ENCODE measurements at regions not wholly inside any gene's neighbourhood (a gene's known extent, or its start where the extent isn't known, plus 50 kb on each side); places are given as distances from the start of the nearest gene placed in this dataset.

DNA sequence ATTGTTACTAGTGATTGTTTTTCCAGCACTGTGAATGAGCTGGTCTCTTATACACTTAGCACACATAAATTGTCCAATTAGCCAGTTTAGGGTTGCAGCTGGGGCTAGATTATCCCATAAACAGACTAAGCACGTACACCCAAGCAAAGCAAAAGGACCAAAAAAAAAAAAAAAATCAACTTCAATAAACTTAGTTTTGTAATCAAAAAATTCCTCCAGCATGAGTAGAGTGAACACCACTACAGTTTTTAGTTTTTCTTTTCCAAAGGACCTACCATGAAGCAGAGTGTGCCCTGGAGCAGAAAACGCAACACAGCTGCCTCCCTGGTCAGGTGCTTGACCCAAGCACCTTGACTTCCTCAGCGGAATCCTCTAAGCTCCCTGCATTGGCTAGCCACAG, 249.4 kb upstream of the SLC14A2 start:
- H3K4me3 Mint-ChIP-seq: no peak overlapping the region
- H3K36me3 Mint-ChIP-seq: no peaks in the 10 kb centered on the region
- H3K27ac Mint-ChIP-seq: no peak overlapping the region
- peaks cover 54% of the 10 kb centered on the region for H3K4me1 Mint-ChIP-seq (ENCODE audit: unreplicated experiment)
- peaks cover 6% of the 10 kb centered on the region for H3K27me3 Mint-ChIP-seq
- H3K9me3 Mint-ChIP-seq: no peaks in the 10 kb centered on the region
- no peak for TF ChIP-seq CTCF (conservative IDR thresholded peaks at IDR 0.05)
- DNase-seq (ENCODE audit: extremely low spot score, unreplicated experiment): no peak

DNA sequence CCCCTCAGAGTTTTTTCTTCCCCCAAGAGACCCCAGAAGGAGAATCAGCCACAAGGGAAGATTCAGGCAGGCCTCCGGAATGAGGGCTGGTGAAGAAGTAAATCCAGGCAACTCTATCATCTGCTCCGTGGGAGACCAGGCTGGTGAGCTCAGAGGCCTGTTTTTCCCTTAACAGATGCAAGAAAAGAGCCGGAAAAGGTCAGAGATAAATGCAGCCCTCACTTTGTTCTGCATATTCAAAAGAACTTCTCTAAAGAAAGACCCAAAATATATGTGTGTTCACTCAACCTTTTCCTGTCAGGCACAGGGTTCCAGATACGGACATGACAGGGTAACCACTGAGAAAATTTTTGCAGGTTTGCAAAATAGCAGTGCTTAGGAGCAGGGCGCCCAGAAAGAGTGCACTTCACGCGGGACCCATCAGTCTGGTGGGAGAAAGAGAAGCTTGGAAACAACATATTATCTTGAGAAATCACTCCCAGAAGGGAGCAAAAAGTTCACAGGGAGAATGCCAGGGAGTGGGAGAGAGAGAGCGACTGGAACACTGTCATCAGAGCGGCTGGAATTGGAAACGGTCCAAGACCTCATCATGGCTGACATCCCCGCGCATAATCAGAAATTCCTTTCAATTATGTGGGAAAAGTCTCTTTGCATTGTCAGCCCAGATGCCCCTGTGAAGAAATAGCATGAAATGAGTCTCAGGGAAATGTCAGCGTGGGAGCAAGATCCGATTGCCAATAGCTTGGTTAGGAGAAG, 244.8 kb upstream of the SLC14A2 start:
- H3K27me3 Mint-ChIP-seq: no peaks in the 10 kb centered on the region
- H3K27ac Mint-ChIP-seq: no peak overlapping the region
- H3K36me3 Mint-ChIP-seq: no peaks in the 10 kb centered on the region
- H3K9me3 Mint-ChIP-seq: peaks cover 1% of the 10 kb centered on the region
- peak overlapping the region; percentile 0 for H3K4me3 Mint-ChIP-seq
- peaks cover 58% of the 10 kb centered on the region for H3K4me1 Mint-ChIP-seq (ENCODE audit: unreplicated experiment)
- no peak for DNase-seq (ENCODE audit: extremely low spot score, unreplicated experiment)
- TF ChIP-seq CTCF (conservative IDR thresholded peaks at IDR 0.05): no peak

DNA sequence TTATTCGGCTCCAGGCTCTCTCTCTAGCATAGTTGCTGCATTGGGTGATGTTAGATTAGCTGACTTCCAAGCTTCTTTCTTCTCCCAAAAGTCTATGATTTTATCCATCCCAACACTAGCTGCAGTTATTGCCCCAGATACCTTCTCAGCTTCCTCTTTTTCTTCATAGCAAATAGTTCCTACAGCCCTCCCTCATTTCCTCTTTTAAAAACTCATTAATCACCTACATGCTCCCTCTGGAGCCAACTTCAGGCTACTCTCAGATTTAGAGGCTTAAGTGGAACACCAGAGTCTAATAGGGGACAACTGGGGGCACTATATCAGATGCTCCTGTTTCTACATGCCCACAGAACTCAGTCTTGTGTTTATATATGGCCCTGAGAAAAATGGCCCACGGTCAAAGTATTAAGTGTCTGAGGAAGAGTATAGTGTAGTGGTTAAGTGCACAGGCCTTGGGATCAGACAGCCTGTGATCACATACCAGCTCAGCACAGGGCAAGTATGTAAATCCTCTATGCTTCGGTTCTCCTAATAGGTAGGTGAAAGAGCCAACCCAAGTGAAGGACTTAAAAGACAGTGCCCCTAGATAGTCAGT, 241.9 kb upstream of the SLC14A2 start:
- Mint-ChIP-seq H3K27ac (no peak overlapping the region), H3K9me3 (peaks cover 5% of the 10 kb centered on the region), H3K4me3 (no peak overlapping the region), H3K4me1 (ENCODE audit: unreplicated experiment) (peaks cover 51% of the 10 kb centered on the region), H3K36me3 (peaks cover 4% of the 10 kb centered on the region), H3K27me3 (peaks cover 7% of the 10 kb centered on the region)
- no peak for TF ChIP-seq CTCF (conservative IDR thresholded peaks at IDR 0.05)
- DNase-seq (ENCODE audit: extremely low spot score, unreplicated experiment): no peak

- Mint-ChIP-seq H3K4me1 (ENCODE audit: unreplicated experiment) (peaks cover 45% of the 10 kb centered on the region), H3K4me3 (no peak overlapping the region), H3K36me3 (peaks cover 4% of the 10 kb centered on the region), H3K9me3 (peaks cover 5% of the 10 kb centered on the region), H3K27me3 (peaks cover 7% of the 10 kb centered on the region), H3K27ac (no peak overlapping the region)
- DNase-seq (ENCODE audit: extremely low spot score, unreplicated experiment): no peak
- no peak for TF ChIP-seq CTCF (conservative IDR thresholded peaks at IDR 0.05)
Measured at GRCh38 chr18:45374236-45374635, 241.0 kb upstream of the SLC14A2 start.

GRCh38 chr18:45374878-45375630, 240.2 kb upstream of the SLC14A2 start:
- no peak overlapping the region for H3K27ac Mint-ChIP-seq
- peaks cover 7% of the 10 kb centered on the region for H3K27me3 Mint-ChIP-seq
- no peak for TF ChIP-seq CTCF (conservative IDR thresholded peaks at IDR 0.05)
- H3K36me3 Mint-ChIP-seq: peaks cover 4% of the 10 kb centered on the region
- no peak overlapping the region for H3K4me3 Mint-ChIP-seq
- H3K9me3 Mint-ChIP-seq: peaks cover 5% of the 10 kb centered on the region
- no peak for DNase-seq (ENCODE audit: extremely low spot score, unreplicated experiment)
- H3K4me1 Mint-ChIP-seq (ENCODE audit: unreplicated experiment): peaks cover 37% of the 10 kb centered on the region
